ENCODE measurements at regions not wholly inside any gene's neighbourhood (a gene's known extent, or its start where the extent isn't known, plus 50 kb on each side); places are given as distances from the start of the nearest gene placed in this dataset.

GRCh38 chr10:128380946-128381345 is 254.7 kb upstream of the MKI67 start:
- DNase-seq = no peak

- no peak for DNase-seq
Measured at GRCh38 chr10:128382225-128382624, 256.0 kb upstream of the MKI67 start.

GRCh38 chr10:128384831-128385230 is 258.6 kb upstream of the MKI67 start:
- no peak for DNase-seq

DNA sequence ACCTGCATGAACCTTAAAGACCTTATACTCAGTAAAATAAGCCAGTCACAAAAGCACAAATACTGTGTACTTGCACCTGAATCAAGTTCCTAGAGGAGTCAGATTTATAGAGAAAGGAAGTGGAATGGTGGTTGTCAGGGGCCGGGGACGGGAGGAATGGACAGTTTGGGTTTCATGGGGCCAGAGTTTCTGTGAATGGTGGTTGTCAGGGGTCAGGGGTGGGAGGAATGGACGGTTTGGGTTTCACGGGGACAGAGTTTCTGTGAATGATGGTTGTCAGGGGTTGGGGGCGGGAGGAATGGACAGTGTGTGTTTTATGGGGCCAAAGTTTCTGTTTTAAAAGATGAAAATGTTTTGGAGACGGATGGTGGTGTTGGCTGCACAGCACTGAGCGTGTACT is 260.0 kb upstream of the MKI67 start:
- DNase-seq = no peak

DNA sequence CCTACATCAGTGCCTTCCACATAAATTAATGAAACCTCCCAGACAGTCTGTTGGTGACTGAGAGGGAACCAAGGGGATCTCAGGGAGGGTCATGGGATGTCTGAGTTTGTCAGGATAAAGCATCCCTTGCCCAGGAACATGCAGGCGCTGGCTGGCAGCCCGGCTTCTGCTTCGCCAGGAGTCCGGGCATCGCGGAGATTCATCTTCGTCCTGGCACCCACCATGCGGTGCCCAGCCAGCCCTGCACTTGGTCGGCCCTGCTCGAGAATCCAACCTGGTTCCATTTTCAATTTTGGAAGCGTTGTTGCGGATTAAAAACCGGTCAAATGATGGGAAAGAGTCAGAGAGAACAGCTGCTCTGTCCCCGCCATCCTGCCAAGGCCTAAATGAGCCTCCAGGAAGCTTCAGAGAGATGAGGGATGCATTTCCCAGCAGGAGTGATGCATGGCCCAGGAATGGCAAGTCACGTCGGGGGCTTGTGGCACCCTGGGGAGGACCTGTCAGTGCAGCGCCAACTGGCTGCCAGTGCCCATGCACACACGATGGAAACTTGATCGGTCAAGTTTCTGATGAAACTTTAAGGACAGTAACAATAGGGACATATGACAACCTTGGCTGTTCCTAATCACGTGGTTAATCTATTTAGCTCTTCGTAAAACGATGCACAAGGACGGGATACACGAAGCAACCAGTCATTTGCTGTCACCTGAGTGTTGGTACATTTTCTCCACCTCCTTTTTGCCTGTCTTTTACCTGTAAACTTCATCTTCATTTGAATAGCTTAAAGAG is 260.8 kb upstream of the MKI67 start:
- DNase-seq = no peak

DNA sequence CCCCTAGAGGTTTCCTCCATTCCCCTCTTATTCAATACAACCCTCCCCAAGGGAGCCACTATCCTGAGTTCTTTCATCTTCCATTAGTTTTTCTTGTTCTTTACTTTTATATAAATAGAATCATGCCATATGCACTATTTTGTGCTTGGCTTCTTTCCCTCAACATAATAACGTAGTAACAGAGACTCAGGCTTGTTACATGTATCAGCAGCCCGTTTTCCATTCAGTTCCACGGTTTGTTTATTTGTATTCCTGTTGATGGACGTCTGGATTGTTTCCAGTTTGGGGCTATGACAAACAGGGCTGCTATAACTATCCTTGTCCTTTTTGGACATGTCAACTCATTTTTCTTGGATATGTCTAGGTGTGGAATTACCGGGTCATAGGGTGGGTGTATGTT is 264.4 kb upstream of the MKI67 start:
- no peak for DNase-seq

- DNase-seq = no peak
Measured at GRCh38 chr10:128393546-128393945, 267.3 kb upstream of the MKI67 start.

DNA sequence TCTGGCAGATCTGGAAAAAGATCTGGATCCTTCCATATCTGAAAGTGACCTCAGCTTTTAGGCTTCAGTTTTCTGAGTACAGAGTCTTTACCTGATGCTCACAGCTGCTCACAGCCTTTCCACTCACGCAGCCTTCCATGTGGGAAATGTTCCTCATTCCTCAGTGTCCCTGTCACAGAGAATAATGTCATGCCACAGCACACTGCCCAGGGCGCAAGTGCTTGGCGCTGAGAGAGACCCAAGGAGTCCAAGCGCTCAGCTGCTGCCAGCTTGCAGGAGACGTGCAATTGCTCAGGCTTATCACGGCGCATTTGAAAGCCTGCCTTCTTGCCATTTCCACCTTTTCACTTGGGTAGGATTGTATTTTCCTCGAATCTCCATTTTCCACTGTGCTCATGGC is 271.9 kb upstream of the MKI67 start:
- no peak for DNase-seq

DNA sequence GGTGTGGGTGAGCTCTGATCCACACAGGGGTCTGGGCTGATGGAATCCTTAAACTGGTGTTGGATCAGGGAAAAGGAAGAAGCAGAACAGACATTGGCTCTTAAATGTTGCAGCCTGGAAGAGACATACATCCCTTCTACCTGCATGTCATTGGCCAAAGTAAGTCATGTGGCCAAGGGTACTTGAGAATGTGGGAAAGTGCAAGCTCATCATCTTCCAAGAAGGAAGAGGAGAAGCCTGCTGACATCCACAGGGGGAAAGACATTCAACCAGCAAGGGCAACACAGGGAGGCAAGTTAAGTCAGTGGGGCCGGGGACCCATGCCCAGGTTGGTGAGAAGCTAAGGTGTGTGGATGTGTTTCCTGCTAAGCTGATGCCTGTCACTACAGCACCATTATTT is 272.8 kb upstream of the MKI67 start:
- no peak for DNase-seq

- DNase-seq = no peak
Measured at GRCh38 chr10:128400564-128400963, 274.3 kb upstream of the MKI67 start.

- DNase-seq = no peak
Measured at GRCh38 chr10:128405450-128405849, 279.2 kb upstream of the MKI67 start.

DNA sequence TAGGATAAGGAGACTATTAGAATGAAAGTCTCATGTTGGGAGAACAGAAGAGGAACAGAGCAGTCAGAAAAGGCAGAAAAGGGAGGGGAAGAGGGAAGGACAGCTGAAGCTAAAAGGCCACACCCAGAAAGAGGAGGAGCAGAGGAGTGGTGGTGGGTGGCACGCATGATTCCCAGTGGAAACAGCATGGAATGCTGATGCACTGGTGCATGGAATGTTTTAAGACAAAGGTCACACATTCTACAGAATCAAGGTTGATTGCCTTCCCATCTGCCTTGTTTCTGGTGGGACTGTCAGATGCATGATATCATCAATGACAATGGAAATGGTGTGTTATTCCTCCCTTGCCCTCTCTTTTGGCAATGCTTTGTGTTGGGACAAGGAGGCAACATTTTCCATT is 285.4 kb upstream of the MKI67 start:
- no peak for DNase-seq

DNA sequence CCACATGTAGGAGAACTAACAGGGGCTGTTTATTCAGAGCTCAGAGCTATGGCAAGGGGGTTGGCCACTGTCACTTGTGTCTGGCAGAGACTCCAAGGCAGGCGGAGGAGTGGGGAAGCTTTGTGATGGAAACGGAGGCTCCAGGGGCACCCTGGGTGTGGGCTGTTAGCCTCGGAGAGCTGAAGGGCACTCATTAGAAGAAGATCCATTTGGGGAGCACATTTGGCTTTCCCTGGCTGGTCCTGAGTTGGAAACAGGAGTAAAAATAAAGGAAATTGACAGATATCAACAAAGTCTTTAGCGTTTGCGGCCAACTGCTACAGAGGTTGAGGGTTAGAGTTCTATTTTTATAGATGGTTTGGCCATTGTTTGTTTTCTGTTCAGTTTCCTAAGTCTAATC is 288.3 kb upstream of the MKI67 start:
- no peak for DNase-seq

DNA sequence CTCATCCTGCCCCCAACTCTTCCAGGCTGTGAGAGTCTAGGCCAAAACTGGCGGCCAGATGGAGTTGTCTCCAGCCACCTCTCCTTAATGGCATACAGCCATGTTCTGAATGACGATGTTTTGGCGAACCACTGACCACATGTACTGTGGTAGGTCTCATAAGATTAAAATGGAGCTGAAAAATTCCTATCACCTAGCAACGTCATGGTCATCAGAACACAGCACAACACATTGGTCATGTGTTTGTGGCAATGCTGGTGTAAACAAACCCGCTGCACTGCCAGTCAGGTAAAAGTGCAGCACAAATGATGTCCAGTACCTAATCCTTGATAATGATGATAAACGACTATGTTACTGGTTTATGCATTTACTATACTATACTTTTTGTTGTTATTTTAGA is 290.0 kb upstream of the MKI67 start:
- DNase-seq = no peak

- no peak for DNase-seq
Measured at GRCh38 chr10:128417826-128418225, 291.6 kb upstream of the MKI67 start.

- DNase-seq = no peak
Measured at GRCh38 chr10:128418819-128419218, 292.6 kb upstream of the MKI67 start.

DNA sequence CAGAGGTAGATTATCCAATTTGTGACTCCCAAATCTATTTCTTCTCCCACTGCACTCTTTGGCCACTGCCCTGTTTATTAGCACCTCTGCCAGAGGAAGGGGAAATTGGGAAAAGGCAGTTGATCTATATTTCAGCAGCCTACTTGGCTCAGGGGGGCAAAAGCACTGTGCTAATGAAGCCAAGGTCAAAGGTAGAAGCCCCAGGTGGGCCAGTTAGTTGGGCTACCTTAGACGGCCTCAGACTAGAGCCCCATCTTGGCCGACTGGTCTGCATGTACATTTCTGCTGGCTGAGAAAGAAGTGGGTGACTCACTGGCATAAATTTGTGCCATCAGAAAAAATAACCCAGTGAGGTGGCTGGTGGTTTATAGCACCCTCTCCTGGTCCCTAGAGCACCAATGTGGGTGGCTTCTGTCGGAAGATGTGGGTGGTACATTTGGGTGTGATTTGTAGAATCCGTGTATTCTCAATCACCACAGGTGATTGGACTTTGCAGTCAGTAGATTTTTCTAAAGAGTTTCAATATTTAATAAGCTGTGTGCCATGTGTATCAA is 293.3 kb upstream of the MKI67 start:
- DNase-seq = no peak

DNA sequence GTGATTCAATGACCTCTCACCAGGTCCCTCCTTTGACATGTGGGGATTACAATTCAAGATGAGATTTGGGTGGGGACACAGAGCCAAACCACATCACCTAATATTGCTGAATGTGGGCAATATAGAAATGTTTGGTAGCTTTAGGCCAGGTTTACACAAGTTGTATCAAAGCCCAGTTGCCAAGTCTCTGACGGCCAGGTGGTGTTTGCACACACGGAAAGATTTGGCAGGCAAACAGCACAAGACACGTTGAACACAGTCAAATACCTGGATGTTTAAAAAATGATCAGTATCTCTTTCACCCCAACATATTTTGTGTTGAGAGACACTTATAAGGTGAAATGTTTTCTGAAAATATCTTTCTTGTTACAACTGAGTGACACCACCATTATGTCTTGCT is 294.4 kb upstream of the MKI67 start:
- DNase-seq = no peak

- no peak for DNase-seq
Measured at GRCh38 chr10:128421371-128422160, 295.3 kb upstream of the MKI67 start.

DNA sequence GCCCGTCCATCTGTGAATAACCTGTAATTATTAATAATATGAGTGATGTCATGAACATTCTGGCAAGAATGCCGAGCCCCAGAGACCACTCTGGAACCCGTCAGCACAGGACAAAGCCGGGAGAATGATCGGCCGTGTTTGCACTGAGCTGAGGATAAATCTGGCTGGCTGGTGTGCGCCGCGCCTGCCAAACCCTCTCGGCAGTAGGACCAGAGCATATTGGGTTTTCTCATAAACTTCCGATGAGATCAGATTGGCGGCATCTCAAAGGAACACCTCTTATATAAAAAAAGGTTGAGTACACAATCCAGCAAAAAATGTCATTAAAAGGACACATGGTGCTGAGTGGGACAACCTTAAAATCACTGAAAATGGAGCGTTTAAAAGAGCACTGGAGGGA is 296.0 kb upstream of the MKI67 start:
- no peak for DNase-seq

DNA sequence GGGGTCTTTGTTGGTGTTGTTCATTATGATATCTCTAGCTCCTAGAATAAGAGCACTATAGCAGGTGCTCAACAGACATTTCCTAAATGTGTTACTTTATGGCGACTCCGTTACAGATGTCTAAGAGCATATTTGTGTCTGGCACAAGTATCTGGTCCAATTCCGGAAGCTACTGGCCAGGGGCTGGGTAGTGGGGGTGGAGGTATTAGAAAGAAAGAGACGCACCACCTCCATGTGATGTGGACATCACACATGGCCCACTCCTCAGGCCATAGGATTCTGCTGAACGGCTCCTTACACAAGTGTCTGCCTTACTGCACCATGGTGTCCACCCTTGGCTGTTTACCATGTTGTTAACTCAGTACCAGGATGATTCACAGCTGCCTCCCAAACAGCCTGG is 296.8 kb upstream of the MKI67 start:
- DNase-seq = no peak

DNA sequence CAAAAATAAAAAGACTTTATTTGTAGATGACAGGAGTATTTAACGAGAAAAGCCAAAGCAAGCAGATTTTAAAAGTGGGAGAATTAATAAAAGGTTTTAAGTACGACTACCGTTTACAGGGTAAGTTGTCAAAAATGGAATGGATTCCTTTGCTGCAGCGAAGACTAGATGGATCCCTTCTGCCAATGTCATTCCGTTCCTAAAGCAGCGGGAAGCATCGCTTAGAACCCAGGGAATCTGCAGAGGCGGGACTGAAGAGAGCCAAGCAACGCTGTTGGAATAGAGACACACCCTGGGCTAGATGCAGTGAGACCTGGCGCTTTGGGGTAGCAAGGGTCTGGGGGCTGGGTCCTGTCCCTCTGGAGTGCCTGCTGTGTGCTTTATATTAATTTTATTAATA is 303.1 kb upstream of the MKI67 start:
- DNase-seq = no peak

GRCh38 chr10:128429835-128430513 is 303.8 kb upstream of the MKI67 start:
- no peak for DNase-seq

DNA sequence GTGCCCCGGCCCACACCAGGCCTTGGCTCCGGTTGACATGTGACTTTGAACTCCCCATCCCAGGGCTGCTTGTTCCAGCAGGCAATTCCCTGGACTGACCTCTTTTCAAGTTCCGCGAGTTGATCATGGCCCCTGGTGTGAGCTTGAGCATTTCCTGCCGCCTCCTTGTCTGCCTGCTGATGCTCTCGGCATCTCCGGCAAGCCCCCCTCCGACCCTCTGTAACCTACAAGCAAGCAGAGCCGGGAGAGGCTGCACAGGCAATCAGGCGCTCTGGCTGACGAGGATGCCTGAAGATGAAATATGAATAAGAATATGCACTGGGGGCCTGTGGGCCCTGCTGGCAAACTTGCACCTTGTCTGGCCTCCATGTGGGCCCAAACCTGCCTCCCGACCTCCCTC is 304.9 kb upstream of the MKI67 start:
- DNase-seq = no peak
